ENCODE measurements at regions not wholly inside any gene's neighbourhood (a gene's known extent, or its start where the extent isn't known, plus 50 kb on each side); places are given as distances from the start of the nearest gene placed in this dataset.
"Not testable (repeated sequence)": the region's sequence is repeated elsewhere in the genome, so short reads cannot be mapped to it uniquely, and the experiment has no call there.

GRCh38 chr14:98223710-98224109 is 1048.3 kb downstream of the BCL11B start:
- TF ChIP-seq EZH2 (IDR thresholded peaks at IDR 0.05; ENCODE audit: insufficient read depth, poor library complexity, severe bottlenecking); EZH2phosphoT487 (IDR thresholded peaks at IDR 0.05; ENCODE audit: insufficient read depth, low read depth): not testable (repeated sequence)

Measured in GM23248 (cell line).